ENCODE measurements at regions not wholly inside any gene's neighbourhood (a gene's known extent, or its start where the extent isn't known, plus 50 kb on each side); places are given as distances from the start of the nearest gene placed in this dataset.

DNA sequence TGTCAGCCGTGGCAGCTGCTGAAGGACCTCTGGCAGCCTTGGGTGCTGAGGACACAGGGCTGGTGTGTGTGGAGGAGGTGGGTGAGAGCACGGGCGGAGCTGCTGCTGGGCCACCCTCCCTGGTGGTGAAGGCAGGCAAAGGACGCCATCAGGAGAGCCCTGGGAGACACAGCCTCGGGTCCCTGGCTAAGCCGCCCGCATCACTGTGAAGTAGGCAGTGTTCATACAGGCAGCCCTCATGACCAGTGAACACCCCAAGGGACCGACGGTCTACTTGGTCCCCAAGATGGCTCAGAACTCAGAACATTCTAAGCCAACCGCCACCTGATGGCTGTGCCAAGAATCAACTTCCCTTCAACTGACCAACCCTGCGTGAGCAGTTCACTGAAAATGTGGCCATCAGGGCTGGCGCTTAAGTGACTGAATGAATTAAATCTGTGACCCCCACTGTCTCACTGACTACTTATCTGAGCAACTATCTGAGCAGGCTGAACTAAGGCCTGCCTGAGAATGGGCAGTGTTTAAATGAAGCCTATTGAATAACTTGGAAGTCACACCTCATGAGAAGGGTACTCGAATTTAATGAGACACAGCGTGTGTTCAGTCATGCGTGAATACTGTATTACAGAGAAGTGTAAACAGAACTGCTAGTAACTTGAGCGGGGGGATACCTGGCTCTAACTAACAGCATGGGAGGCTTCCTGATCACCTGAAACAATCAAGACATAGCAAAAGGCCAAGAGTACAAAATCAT lies 54.7 kb upstream of the SIMC1 start:
- TF ChIP-seq ZSCAN12 (CRISPR knock-in tag; IDR thresholded peaks at IDR 0.05) (no peak), POLR2A (IDR thresholded peaks at IDR 0.05; ENCODE audit: insufficient read depth in 1 of 2, low read depth in 2 of 2, low read length in 2 of 2) (no peak), GABPA (IDR thresholded peaks at IDR 0.05; ENCODE audit: low read depth, low read length) (no peak), GABPA (CRISPR knock-in tag; IDR thresholded peaks at IDR 0.05; ENCODE audit: low read depth) (no peak), CHCHD3 (CRISPR knock-in tag; IDR thresholded peaks at IDR 0.05) (no peak), PHF8 (CRISPR knock-in tag; IDR thresholded peaks at IDR 0.05) (no peak), EZH2 (conservative IDR thresholded peaks at IDR 0.05; ENCODE audit: low read depth, low read length) (no peak), NR3C1 (CRISPR knock-in tag; IDR thresholded peaks at IDR 0.05) (no peak), ZNF878 (CRISPR knock-in tag; IDR thresholded peaks at IDR 0.05) (no peak), SMAD3 (CRISPR knock-in tag; IDR thresholded peaks at IDR 0.05) (no peak), RAD21 (CRISPR knock-in tag; IDR thresholded peaks at IDR 0.05) (no peak), SUZ12 (IDR thresholded peaks at IDR 0.05; ENCODE audit: low read depth, low read length) (no peak), ZNF549 (CRISPR knock-in tag; IDR thresholded peaks at IDR 0.05) (no peak)
- TF ChIP-seq, protein P1, sequence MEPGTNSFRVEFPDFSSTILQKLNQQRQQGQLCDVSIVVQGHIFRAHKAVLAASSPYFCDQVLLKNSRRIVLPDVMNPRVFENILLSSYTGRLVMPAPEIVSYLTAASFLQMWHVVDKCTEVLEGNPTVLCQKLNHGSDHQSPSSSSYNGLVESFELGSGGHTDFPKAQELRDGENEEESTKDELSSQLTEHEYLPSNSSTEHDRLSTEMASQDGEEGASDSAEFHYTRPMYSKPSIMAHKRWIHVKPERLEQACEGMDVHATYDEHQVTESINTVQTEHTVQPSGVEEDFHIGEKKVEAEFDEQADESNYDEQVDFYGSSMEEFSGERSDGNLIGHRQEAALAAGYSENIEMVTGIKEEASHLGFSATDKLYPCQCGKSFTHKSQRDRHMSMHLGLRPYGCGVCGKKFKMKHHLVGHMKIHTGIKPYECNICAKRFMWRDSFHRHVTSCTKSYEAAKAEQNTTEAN (CRISPR knock-in tag; conservative IDR thresholded peaks at IDR 0.05) = no peak

All from HepG2 (cell line).